Esophagus squamous epithelium (tissue), 5 donors: ENCODE measurements at regions not wholly inside any gene's neighbourhood (a gene's known extent, or its start where the extent isn't known, plus 50 kb on each side); places are given as distances from the start of the nearest gene placed in this dataset.
"Not testable (repeated sequence)": the region's sequence is repeated elsewhere in the genome, so short reads cannot be mapped to it uniquely, and the experiment has no call there.

Experiments used
- DNase-seq: peaks from one replicate; lab custom pipeline; 2025; lab: John Stamatoyannopoulos, UW
- H3K27ac ChIP-seq, 4 donors: fragments of 200-600 bp; sonication (generic); one replicate each; pipeline ENCODE4 v1.5.1; 2016 to 2019; ENCODE audit warnings: mild to moderate bottlenecking in 1 of 4
- H3K27me3 ChIP-seq, 4 donors: fragments of 200-600 bp; sonication (generic); 1 replicate in 3 of 4; 2 replicates in 1 of 4; pipeline versions ENCODE4 v1.5.1 to v1.6.0; 2017 to 2021; ENCODE audit warnings: antibody characterized with exemption in 1 of 4
- H3K36me3 ChIP-seq, 3 donors: fragments of 200-600 bp; sonication (generic); one replicate each; pipeline ENCODE4 v1.5.1; 2016 to 2019
- H3K4me1 ChIP-seq, 3 donors: fragments of 200-600 bp; sonication (generic); one replicate each; pipeline ENCODE4 v1.5.1; 2017 to 2019
- H3K4me3 ChIP-seq, 4 donors: fragments of 200-600 bp; sonication (generic); 1 replicate in 3 of 4; 2 replicates in 1 of 4; pipeline ENCODE4 v1.5.1; 2016 to 2019; ENCODE audit warnings: mild to moderate bottlenecking in 2 of 4, moderate library complexity in 1 of 4
- H3K9me3 ChIP-seq, 3 donors: fragments of 200-600 bp; sonication (generic); one replicate each; pipeline ENCODE4 v1.5.1; 2016 to 2019
- WGBS, 2 donors: methylation state at CpG; one replicate each; pipeline ENCODE4 v1.1.5; 2018; 5-methylcytosine and 5-hydroxymethylcytosine counted together
- intact Hi-C: fragments of 100-400 bp; cut with DNase I; formaldehyde crosslinking; loops from one replicate; pipeline ENCODE4 v1.15.0; 2022
- donor health status: DM: yes; HTN: yes; CAD: no.

- 86 to 90% methylated on average over 8 of the region's 8 CpGs for WGBS, 2 donors
- H3K36me3 ChIP-seq, H3K4me1 ChIP-seq, DNase-seq, H3K4me3 ChIP-seq, intact Hi-C loops, H3K9me3 ChIP-seq, H3K27me3 ChIP-seq, H3K27ac ChIP-seq: not testable (repeated sequence)
Observed at GRCh38 chr9:62881811-62882210, 1692.0 kb downstream of the SPATA31A7 start.

GRCh38 chr9:62882717-62883116 is 1692.9 kb downstream of the SPATA31A7 start:
- 45 to 54% methylated on average over 5 of the region's 5 CpGs for WGBS, 2 donors
- H3K9me3 ChIP-seq, intact Hi-C loops, H3K27me3 ChIP-seq, H3K4me1 ChIP-seq, DNase-seq, H3K27ac ChIP-seq, H3K4me3 ChIP-seq, H3K36me3 ChIP-seq: not testable (repeated sequence)

GRCh38 chr9:62896692-62897091 is 1706.9 kb downstream of the SPATA31A7 start:
- 89 to 93% methylated on average over 2 of the region's 3 CpGs for WGBS, 2 donors
- H3K4me1 ChIP-seq, DNase-seq, H3K9me3 ChIP-seq, H3K27ac ChIP-seq, H3K27me3 ChIP-seq, intact Hi-C loops, H3K36me3 ChIP-seq, H3K4me3 ChIP-seq: not testable (repeated sequence)

- intact Hi-C loops, H3K9me3 ChIP-seq, H3K4me1 ChIP-seq, H3K36me3 ChIP-seq, DNase-seq, H3K27me3 ChIP-seq: not testable (repeated sequence)
- WGBS, 2 donors = 0 to 18% methylated on average over 14 to 31 of the region's 48 CpGs
- H3K27ac ChIP-seq = peak overlapping the region; percentile 73 to 83 (median 76)
- peak overlapping the region; percentile 40 to 62 (median 45) for H3K4me3 ChIP-seq
Observed at GRCh38 chr9:62897411-62898225, 1707.8 kb downstream of the SPATA31A7 start.

- WGBS, 2 donors = 83 to 85% methylated on average over 2 of the region's 4 CpGs
- H3K27ac ChIP-seq, H3K36me3 ChIP-seq, H3K9me3 ChIP-seq, DNase-seq, H3K4me1 ChIP-seq, intact Hi-C loops, H3K27me3 ChIP-seq, H3K4me3 ChIP-seq: not testable (repeated sequence)
Observed at GRCh38 chr9:62899666-62900065, 1709.8 kb downstream of the SPATA31A7 start.

GRCh38 chr9:62904061-62904460 is 1714.2 kb downstream of the SPATA31A7 start:
- DNase-seq, H3K9me3 ChIP-seq, intact Hi-C loops: not testable (repeated sequence)

GRCh38 chr9:62905722-62906121 is 1715.9 kb downstream of the SPATA31A7 start:
- H3K27ac ChIP-seq, DNase-seq, H3K4me1 ChIP-seq, H3K36me3 ChIP-seq, intact Hi-C loops, H3K9me3 ChIP-seq, H3K4me3 ChIP-seq, H3K27me3 ChIP-seq: not testable (repeated sequence)
- 96 to 100% methylated on average over 3 of the region's 5 CpGs for WGBS, 2 donors

More at GRCh38 chr9:62904061-62904460, 1714.2 kb downstream of the SPATA31A7 start:
- WGBS, 2 donors = 71 to 79% methylated on average over 2 of the region's 3 CpGs
- not testable (repeated sequence) for H3K4me3 ChIP-seq, H3K27ac ChIP-seq, H3K27me3 ChIP-seq, H3K4me1 ChIP-seq, H3K36me3 ChIP-seq

GRCh38 chr9:62907866-62908265 is 1718.0 kb downstream of the SPATA31A7 start:
- H3K27ac ChIP-seq, H3K9me3 ChIP-seq, H3K4me1 ChIP-seq, H3K27me3 ChIP-seq, H3K36me3 ChIP-seq, H3K4me3 ChIP-seq, DNase-seq, intact Hi-C loops: not testable (repeated sequence)
- WGBS, 2 donors = 95% methylated on average over 4 of the region's 11 CpGs; no CpG with 5 or more reads in 1 of the 2 donors

GRCh38 chr9:62908271-62908670 is 1718.4 kb downstream of the SPATA31A7 start:
- intact Hi-C loops, H3K27ac ChIP-seq, H3K4me1 ChIP-seq, H3K27me3 ChIP-seq, H3K9me3 ChIP-seq, H3K36me3 ChIP-seq, DNase-seq, H3K4me3 ChIP-seq: not testable (repeated sequence)
- no CpG with 5 or more reads among the region's 4 CpGs for WGBS, 2 donors

GRCh38 chr9:62909447-62909846 is 1719.6 kb downstream of the SPATA31A7 start:
- H3K4me1 ChIP-seq, H3K4me3 ChIP-seq, H3K36me3 ChIP-seq, intact Hi-C loops, DNase-seq, H3K27me3 ChIP-seq, H3K9me3 ChIP-seq, H3K27ac ChIP-seq: not testable (repeated sequence)
- WGBS, 2 donors = 80 to 84% methylated on average over 4 to 5 of the region's 8 CpGs

- H3K9me3 ChIP-seq, intact Hi-C loops, H3K4me1 ChIP-seq, H3K36me3 ChIP-seq, H3K27ac ChIP-seq, DNase-seq, H3K27me3 ChIP-seq, H3K4me3 ChIP-seq: not testable (repeated sequence)
- WGBS, 2 donors = no CpG with 5 or more reads among the region's 4 CpGs
Observed at GRCh38 chr9:62912278-62912677, 1722.4 kb downstream of the SPATA31A7 start.

- H3K4me1 ChIP-seq, DNase-seq, H3K36me3 ChIP-seq, H3K27me3 ChIP-seq, H3K9me3 ChIP-seq, intact Hi-C loops, H3K27ac ChIP-seq: not testable (repeated sequence)
- peak overlapping the region in 2 of 4 donors; percentile 18 to 47 for H3K4me3 ChIP-seq
- 32% methylated on average over 6 of the region's 21 CpGs; no CpG with 5 or more reads in 1 of the 2 donors for WGBS, 2 donors
Observed at GRCh38 chr9:62915168-62915567, 1725.3 kb downstream of the SPATA31A7 start.

- not testable (repeated sequence) for DNase-seq
Observed at GRCh38 chr9:62915661-62916060, 1725.8 kb downstream of the SPATA31A7 start.

More at GRCh38 chr9:62915661-62916060, 1725.8 kb downstream of the SPATA31A7 start:
- intact Hi-C loops, H3K27ac ChIP-seq, H3K9me3 ChIP-seq, H3K36me3 ChIP-seq, H3K4me1 ChIP-seq, H3K27me3 ChIP-seq: not testable (repeated sequence)
- no CpG with 5 or more reads among the region's 32 CpGs for WGBS, 2 donors
- peak overlapping the region in 1 of 4 donors; percentile 38 for H3K4me3 ChIP-seq
